Cardiac fibroblast (primary cell): ENCODE measurements at regions not wholly inside any gene's neighbourhood (a gene's known extent, or its start where the extent isn't known, plus 50 kb on each side); places are given as distances from the start of the nearest gene placed in this dataset.

ENCODE experiments used
- DNase-seq, 2 donors: peaks; one replicate each; pipeline versions ENCODE4 v3.0.0 to v3.0.0-alpha.2; 2010; ENCODE audit warnings: low read depth in 2 of 2
- H3K4me3 ChIP-seq, 2 donors: replicated peaks in 1 of 2; 1 replicate in 1 of 2; 2 replicates in 1 of 2; pipeline ENCODE4 v1.5.1; 2011; ENCODE audit warnings: low read depth in 2 of 2, low read length in 2 of 2, mild to moderate bottlenecking in 2 of 2, moderate library complexity in 1 of 2
- TF ChIP-seq, protein P1 (sequence below): IDR thresholded peaks from one replicate; pipeline ENCODE4 v1.5.1; 2011; ENCODE audit warnings: low read depth, mild to moderate bottlenecking, low read length, inconsistent platforms

DNA sequence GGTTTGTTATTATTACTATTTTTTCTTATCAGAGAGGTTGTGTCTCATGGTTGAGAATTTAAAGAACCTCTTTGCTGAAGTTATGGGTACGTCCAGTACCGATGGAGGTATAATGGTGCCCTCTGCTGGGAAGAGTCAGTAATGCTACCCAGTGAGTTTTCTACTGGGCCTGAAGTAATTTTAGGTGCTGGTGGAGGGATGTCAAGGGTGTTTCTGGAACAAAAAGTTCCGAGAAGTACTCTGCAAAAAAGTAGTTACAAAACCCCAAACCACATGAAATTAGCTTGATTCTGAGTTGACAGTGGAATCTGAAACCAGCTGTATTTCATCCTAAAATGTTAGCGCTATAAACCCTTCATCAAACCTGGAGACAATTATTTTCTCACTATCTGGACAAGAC lies 102.5 kb upstream of the MID1 start:
- peak; percentile 62 to 76 for DNase-seq
- no peak overlapping the region for H3K4me3 ChIP-seq
- TF ChIP-seq, protein P1, sequence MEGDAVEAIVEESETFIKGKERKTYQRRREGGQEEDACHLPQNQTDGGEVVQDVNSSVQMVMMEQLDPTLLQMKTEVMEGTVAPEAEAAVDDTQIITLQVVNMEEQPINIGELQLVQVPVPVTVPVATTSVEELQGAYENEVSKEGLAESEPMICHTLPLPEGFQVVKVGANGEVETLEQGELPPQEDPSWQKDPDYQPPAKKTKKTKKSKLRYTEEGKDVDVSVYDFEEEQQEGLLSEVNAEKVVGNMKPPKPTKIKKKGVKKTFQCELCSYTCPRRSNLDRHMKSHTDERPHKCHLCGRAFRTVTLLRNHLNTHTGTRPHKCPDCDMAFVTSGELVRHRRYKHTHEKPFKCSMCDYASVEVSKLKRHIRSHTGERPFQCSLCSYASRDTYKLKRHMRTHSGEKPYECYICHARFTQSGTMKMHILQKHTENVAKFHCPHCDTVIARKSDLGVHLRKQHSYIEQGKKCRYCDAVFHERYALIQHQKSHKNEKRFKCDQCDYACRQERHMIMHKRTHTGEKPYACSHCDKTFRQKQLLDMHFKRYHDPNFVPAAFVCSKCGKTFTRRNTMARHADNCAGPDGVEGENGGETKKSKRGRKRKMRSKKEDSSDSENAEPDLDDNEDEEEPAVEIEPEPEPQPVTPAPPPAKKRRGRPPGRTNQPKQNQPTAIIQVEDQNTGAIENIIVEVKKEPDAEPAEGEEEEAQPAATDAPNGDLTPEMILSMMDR = peak; percentile 68

DNA sequence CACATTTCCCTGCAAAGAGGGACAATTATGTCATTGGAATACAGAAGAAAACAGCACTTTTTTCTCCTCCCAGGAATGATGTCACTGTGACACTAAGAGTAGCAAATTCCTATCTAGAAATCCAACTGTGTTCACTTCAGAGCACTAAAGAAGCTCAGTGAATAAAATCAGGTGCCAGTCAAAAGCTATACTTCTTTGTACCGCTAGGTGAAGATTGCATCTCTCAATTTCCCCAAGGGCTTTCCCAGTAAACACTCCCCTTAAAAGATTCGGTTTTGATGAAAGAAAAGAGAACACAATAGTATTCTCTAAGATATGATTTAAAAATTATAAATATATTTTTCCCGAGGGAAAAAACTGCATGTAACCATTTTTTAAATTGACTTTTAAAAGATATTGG lies 104.7 kb upstream of the MID1 start:
- DNase-seq = no peak
- TF ChIP-seq, protein P1 = no peak
- H3K4me3 ChIP-seq = no peak overlapping the region

DNA sequence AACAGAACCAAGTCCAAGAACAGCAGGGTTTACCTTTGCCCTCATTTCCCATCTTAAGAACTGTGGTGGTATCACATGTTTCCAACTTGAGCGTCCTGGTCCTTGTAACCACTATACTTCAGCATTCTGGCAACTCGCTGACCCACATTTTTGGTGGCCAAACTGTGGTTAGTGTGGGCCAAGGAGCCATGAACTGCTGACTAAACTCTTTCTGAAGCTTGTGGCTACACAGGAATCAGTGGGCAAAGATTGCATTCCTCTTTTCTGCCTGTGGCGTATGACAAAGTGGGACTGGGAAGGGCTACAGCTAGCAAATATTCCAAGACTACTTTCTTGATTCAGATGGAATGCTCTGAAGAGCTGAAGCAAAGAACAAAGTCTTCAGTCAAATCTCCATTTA lies 106.3 kb upstream of the MID1 start:
- DNase-seq = peak; percentile 24 to 65

DNA sequence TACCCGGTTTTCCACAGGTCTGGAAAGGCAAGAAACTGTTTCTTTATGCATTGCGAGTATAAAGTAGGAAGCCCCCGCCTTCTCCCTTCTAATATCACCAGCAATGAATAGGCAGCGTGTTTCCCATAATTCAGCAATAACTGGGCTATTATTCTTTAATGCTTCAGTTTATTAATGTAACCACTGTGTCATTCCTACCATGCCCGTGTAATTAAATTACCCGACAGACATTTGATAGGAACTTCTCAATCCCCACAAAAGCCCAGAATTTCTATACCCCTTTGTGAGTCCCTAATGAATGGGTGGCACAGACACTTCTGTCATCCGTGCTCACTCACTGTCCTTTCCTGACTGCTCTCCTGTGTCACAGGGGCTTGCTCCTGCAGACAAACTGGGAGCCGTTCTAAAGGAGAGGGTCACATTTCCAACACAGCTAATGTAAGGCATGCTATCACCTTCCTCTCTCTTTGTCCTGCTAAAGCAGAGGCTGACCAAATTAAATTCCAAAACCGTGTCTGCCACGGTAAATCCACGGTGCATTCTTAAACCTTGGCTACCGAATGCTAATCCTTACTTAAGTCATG lies 108.5 kb upstream of the MID1 start:
- TF ChIP-seq, protein P1 = no peak
- no peak overlapping the region for H3K4me3 ChIP-seq
- DNase-seq = no peak

More for the DNA sequence above, 106.3 kb upstream of the MID1 start:
- TF ChIP-seq, protein P1 = no peak
- H3K4me3 ChIP-seq = no peak overlapping the region

DNA sequence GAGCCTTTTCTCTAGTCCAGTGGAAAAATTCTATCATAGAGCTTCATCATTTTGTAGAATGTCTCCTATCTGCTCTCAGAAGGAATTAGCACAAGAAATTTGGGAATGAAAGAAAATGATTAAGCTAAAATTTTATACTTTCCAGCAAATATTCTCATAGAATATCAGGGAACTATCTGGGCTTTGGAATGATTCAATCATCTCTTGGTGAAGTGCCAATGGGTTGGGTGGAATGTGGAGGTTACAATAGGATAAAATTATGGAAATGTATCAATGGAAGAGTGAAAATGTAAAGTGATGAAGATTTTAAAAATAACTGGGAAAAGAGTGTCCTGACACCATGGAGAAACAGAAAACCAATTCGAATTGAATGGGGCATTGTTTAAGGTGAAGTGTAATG lies 119.0 kb upstream of the MID1 start:
- no peak overlapping the region for H3K4me3 ChIP-seq
- no peak for DNase-seq
- TF ChIP-seq, protein P1 = no peak

DNA sequence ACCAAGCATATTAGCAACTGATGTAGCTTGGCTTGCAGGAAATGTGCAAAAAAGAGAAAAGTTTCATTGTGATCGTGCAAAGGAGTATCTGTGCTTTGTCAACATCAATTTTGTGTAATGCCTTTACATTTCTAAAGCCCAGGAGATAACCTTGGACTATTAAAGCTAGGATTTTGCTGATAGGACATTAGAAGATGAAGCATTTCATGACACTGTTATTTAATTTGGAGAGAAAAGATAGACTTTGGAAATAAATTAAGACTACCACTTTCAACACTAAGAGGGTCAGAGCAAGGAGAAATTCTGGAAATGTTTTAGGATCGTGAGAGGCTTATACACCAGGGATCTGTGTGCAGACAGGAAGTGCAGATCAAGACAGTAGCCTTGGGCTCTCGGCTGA lies 120.6 kb upstream of the MID1 start:
- DNase-seq = no peak
- no peak overlapping the region for H3K4me3 ChIP-seq
- TF ChIP-seq, protein P1 = no peak

DNA sequence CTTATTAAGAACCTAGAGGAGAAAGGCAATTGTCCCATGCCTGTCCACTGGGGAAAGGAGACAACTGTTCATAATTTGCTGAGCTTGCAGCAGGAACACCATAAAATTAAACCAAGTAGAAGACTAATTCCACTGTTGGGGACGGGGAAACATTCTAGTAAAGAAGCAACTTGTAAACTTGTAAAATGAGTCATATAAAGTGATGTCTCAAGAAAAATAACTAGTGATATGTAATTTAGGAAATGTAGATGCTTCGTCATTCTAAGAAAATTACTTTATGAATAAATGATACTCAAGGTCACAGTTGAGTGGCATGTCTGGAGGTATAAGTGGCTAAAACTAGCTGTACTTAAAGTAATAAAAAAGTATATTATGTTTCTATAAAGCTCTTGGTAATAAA lies 121.2 kb upstream of the MID1 start:
- TF ChIP-seq, protein P1 = no peak
- H3K4me3 ChIP-seq = no peak overlapping the region
- no peak for DNase-seq
